A673 (cell line): ENCODE measurements at regions not wholly inside any gene's neighbourhood (a gene's known extent, or its start where the extent isn't known, plus 50 kb on each side); places are given as distances from the start of the nearest gene placed in this dataset.
"Not testable (repeated sequence)": the region's sequence is repeated elsewhere in the genome, so short reads cannot be mapped to it uniquely, and the experiment has no call there.

Experiments used
- BruUV-seq: library from RNA; stranded (reverse); fragments of 400-500 nt; replicated peaks from 2 replicates; lab custom pipeline; 2021; lab: Mats Ljungman, UMichigan
- CTCF ChIA-PET: fragments of 300-600 bp; sonication (Branson Sonifier 250); formaldehyde crosslinking; loops from one replicate; lab custom pipeline; 2022; ENCODE audit warnings: antibody characterized with exemption; lab: Charles Lee
- POLR2A ChIA-PET: fragments of 300-600 bp; sonication (Branson Sonifier 250); formaldehyde crosslinking; loops from one replicate; lab custom pipeline; 2022; ENCODE audit warnings: antibody characterized with exemption; ENCODE audit not compliant: low non-redundant PET; lab: Charles Lee
- DNase-seq: peaks from one replicate; pipeline ENCODE4 v3.0.0-alpha.2; 2015; ENCODE audit warnings: low spot score
- H3K27ac ChIP-seq: fragments of 200-600 bp; sonication (generic); 2 replicates; pipeline ENCODE4 v1.5.1; 2016; ENCODE audit warnings: mixed run types, low read depth, mild to moderate bottlenecking, mixed read lengths, antibody characterized with exemption, low read length; ENCODE audit not compliant: poor library complexity, severe bottlenecking
- H3K27me3 ChIP-seq: fragments of 200-600 bp; sonication (generic); replicated peaks from 2 replicates; pipeline ENCODE4 v1.6.1; 2017; ENCODE audit warnings: mixed run types, low read depth, mild to moderate bottlenecking, mixed read lengths, antibody characterized with exemption, low read length; ENCODE audit not compliant: insufficient read depth, poor library complexity
- H3K36me3 ChIP-seq: fragments of 200-600 bp; sonication (generic); 2 replicates; pipeline ENCODE4 v1.6.1; 2016; ENCODE audit warnings: mixed run types, mild to moderate bottlenecking, mixed read lengths, antibody characterized with exemption, low read length; ENCODE audit not compliant: insufficient read depth, poor library complexity, severe bottlenecking
- H3K4me1 ChIP-seq: fragments of 200-600 bp; sonication (generic); 2 replicates; pipeline ENCODE4 v1.6.1; 2017; ENCODE audit warnings: mixed run types, mild to moderate bottlenecking, mixed read lengths, antibody characterized with exemption, low read length; ENCODE audit not compliant: insufficient read depth, poor library complexity, severe bottlenecking
- H3K4me3 ChIP-seq: fragments of 200-600 bp; sonication (generic); 2 replicates; pipeline ENCODE4 v1.5.1; 2016; ENCODE audit warnings: low read depth, mixed run types, mild to moderate bottlenecking, mixed read lengths, low read length; ENCODE audit not compliant: poor library complexity, severe bottlenecking
- H3K9me3 ChIP-seq: fragments of 200-600 bp; sonication (generic); 2 replicates; pipeline ENCODE4 v1.6.1; 2016; ENCODE audit warnings: mixed run types, low read depth, mild to moderate bottlenecking, mixed read lengths, antibody characterized with exemption, low read length; ENCODE audit not compliant: poor library complexity, severe bottlenecking
- intact Hi-C: fragments of 100-400 bp; cut with micrococcal nuclease; formaldehyde crosslinking; loops from one replicate; pipeline ENCODE4 v1.10.0; 2022; ENCODE audit not compliant: unreplicated experiment

GRCh38 chr21:5143011-5143410 lies 5378.4 kb upstream of the TPTE start:
- H3K4me1 ChIP-seq, H3K36me3 ChIP-seq, intact Hi-C loops, BruUV-seq, H3K4me3 ChIP-seq, H3K9me3 ChIP-seq, CTCF ChIA-PET, H3K27ac ChIP-seq, DNase-seq, POLR2A ChIA-PET, H3K27me3 ChIP-seq: not testable (repeated sequence)

- POLR2A ChIA-PET, H3K4me3 ChIP-seq, BruUV-seq, H3K27me3 ChIP-seq, H3K9me3 ChIP-seq, intact Hi-C loops, CTCF ChIA-PET, H3K4me1 ChIP-seq, H3K27ac ChIP-seq, H3K36me3 ChIP-seq, DNase-seq: not testable (repeated sequence)
Observed at GRCh38 chr21:5144731-5145130, 5376.7 kb upstream of the TPTE start.

- intact Hi-C loops, H3K4me1 ChIP-seq, H3K4me3 ChIP-seq, POLR2A ChIA-PET, H3K36me3 ChIP-seq, H3K27ac ChIP-seq, H3K27me3 ChIP-seq, DNase-seq, H3K9me3 ChIP-seq, BruUV-seq, CTCF ChIA-PET: not testable (repeated sequence)
Observed at GRCh38 chr21:5147685-5148084, 5373.7 kb upstream of the TPTE start.

GRCh38 chr21:5149222-5149621 lies 5372.2 kb upstream of the TPTE start:
- DNase-seq, CTCF ChIA-PET, intact Hi-C loops, H3K36me3 ChIP-seq, H3K27ac ChIP-seq, BruUV-seq, POLR2A ChIA-PET, H3K27me3 ChIP-seq, H3K9me3 ChIP-seq, H3K4me3 ChIP-seq, H3K4me1 ChIP-seq: not testable (repeated sequence)

GRCh38 chr21:5153842-5154640 lies 5367.3 kb upstream of the TPTE start:
- not testable (repeated sequence) for DNase-seq

GRCh38 chr21:5154641-5154982 lies 5366.8 kb upstream of the TPTE start:
- H3K9me3 ChIP-seq, H3K27ac ChIP-seq, intact Hi-C loops, H3K36me3 ChIP-seq, CTCF ChIA-PET, H3K4me1 ChIP-seq, BruUV-seq, POLR2A ChIA-PET, H3K27me3 ChIP-seq: not testable (repeated sequence)
- peak; percentile 74 for DNase-seq
- peak overlapping the region; percentile 35 for H3K4me3 ChIP-seq

More at GRCh38 chr21:5153842-5154640, 5367.3 kb upstream of the TPTE start:
- H3K36me3 ChIP-seq, H3K27me3 ChIP-seq, CTCF ChIA-PET, H3K9me3 ChIP-seq, intact Hi-C loops, H3K27ac ChIP-seq, BruUV-seq, H3K4me1 ChIP-seq, POLR2A ChIA-PET: not testable (repeated sequence)
- H3K4me3 ChIP-seq, result peak overlapping the region; percentile 35

GRCh38 chr21:5162693-5163574 lies 5358.4 kb upstream of the TPTE start:
- intact Hi-C loops, POLR2A ChIA-PET: not testable (repeated sequence)

More at GRCh38 chr21:5162693-5163574, 5358.4 kb upstream of the TPTE start:
- H3K36me3 ChIP-seq, H3K9me3 ChIP-seq, DNase-seq, H3K4me3 ChIP-seq, H3K4me1 ChIP-seq, H3K27ac ChIP-seq, CTCF ChIA-PET, BruUV-seq, H3K27me3 ChIP-seq: not testable (repeated sequence)
